Mammary epithelial cell (primary cell): ENCODE measurements at regions not wholly inside any gene's neighbourhood (a gene's known extent, or its start where the extent isn't known, plus 50 kb on each side); places are given as distances from the start of the nearest gene placed in this dataset.

Experiments used
- EZH2 ChIP-seq: IDR thresholded peaks from 2 replicates; pipeline ENCODE4 v1.6.1; 2012; ENCODE audit warnings: low read length, inconsistent platforms, borderline replicate concordance
- TF ChIP-seq, protein P1 (sequence below), 2 donors: IDR thresholded peaks in 1 of 2; conservative IDR thresholded peaks in 1 of 2; 2 replicates each; pipeline ENCODE4 v1.5.1; 2011 to 2012; ENCODE audit warnings: inconsistent platforms in 2 of 2, low read length in 2 of 2, mild to moderate bottlenecking in 2 of 2, control low read depth in 1 of 2, low read depth in 1 of 2; ENCODE audit not compliant: insufficient read depth in 1 of 2; ENCODE audit errors: extremely low read depth in 1 of 2

DNA sequence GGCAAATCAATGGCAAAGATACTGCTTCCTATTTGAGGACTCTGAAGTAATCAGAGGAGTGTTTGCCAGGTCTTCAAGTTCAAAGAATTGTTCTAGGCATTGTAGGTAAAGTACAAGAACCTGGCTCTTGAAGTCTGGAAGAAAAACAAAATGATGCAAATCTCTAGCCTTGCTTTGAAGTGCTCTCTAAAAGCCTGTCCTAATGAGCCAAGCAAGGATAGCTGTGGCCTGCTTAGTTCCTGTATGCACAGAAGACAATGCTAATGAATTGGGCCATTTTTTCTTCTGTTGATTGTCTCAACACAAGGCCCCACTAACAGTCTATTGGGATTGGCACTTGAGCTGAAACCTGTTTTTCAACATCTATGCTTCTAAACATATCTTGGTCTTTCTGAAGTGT lies 165.0 kb upstream of the POU3F2 start:
- TF ChIP-seq, protein P1, sequence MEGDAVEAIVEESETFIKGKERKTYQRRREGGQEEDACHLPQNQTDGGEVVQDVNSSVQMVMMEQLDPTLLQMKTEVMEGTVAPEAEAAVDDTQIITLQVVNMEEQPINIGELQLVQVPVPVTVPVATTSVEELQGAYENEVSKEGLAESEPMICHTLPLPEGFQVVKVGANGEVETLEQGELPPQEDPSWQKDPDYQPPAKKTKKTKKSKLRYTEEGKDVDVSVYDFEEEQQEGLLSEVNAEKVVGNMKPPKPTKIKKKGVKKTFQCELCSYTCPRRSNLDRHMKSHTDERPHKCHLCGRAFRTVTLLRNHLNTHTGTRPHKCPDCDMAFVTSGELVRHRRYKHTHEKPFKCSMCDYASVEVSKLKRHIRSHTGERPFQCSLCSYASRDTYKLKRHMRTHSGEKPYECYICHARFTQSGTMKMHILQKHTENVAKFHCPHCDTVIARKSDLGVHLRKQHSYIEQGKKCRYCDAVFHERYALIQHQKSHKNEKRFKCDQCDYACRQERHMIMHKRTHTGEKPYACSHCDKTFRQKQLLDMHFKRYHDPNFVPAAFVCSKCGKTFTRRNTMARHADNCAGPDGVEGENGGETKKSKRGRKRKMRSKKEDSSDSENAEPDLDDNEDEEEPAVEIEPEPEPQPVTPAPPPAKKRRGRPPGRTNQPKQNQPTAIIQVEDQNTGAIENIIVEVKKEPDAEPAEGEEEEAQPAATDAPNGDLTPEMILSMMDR (conservative IDR thresholded peaks at IDR 0.05 in 1 of 2, IDR thresholded peaks at IDR 0.05 in 1 of 2; ENCODE audit: extremely low read depth in 1 of 2, insufficient read depth in 1 of 2, low read depth in 1 of 2, low read length in 2 of 2): no peak
- no peak for TF ChIP-seq EZH2
